ENCODE measurements at regions not wholly inside any gene's neighbourhood (a gene's known extent, or its start where the extent isn't known, plus 50 kb on each side); places are given as distances from the start of the nearest gene placed in this dataset.

DNA sequence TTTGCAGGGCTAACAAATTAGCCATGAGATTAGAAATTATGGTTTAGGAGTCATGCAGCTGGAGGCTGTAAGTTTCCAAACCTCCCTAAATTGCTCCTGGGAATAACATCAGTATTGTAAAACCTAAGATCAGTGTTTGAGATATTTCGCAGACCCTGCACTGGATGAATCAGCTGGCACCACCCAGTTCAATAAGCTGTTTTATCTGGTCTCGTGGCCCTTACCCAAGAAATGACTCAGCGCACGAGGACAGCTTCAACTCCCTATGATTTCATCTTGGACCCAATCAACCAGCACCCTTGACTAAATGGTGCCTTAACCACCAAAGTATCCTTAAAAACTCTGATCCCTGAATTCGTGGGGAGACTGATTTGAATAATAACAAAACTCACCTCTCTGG lies 482.0 kb upstream of the PCDH15 start:
- H3K9ac ChIP-seq (ENCODE audit: low read length): no peak overlapping the region
- no peaks in the 10 kb centered on the region for H3K36me3 ChIP-seq (ENCODE audit: control insufficient read depth, low read depth, low read length)
- no peak overlapping the region for H3K4me3 ChIP-seq (ENCODE audit: low read length)
- H3K4me1 ChIP-seq (ENCODE audit: control insufficient read depth, low read depth, low read length): no peaks in the 10 kb centered on the region
- no peaks in the 10 kb centered on the region for H3K27me3 ChIP-seq (ENCODE audit: control insufficient read depth, insufficient read depth, low read length)
- no peaks in the 10 kb centered on the region for H3K9me3 ChIP-seq (ENCODE audit: control insufficient read depth, low read depth, low read length)
- no peak overlapping the region for H3K27ac ChIP-seq (ENCODE audit: low read length)

DNA sequence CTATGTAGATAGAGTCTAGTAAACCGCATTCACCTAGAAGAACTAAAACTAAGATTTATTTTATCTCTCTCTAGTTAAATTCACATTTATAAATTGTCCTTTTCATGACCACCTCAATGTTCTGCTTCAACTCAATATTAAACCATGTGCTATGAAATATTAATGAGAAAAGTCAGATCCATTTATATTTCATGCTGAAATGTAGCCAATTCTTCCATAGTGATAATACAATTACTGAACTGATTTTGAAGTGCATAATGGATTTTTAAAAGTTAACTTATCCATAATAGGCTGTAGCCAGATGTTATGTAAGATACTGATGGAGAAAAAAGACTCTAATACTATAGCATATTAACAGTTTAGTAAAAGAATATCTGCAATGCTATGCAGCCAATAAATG lies 479.7 kb upstream of the PCDH15 start:
- no peak overlapping the region for H3K9ac ChIP-seq (ENCODE audit: low read length)
- H3K4me3 ChIP-seq (ENCODE audit: low read length): no peak overlapping the region
- no peaks in the 10 kb centered on the region for H3K9me3 ChIP-seq (ENCODE audit: control insufficient read depth, low read depth, low read length)
- no peaks in the 10 kb centered on the region for H3K4me1 ChIP-seq (ENCODE audit: control insufficient read depth, low read depth, low read length)
- H3K27ac ChIP-seq (ENCODE audit: low read length): no peak overlapping the region
- no peaks in the 10 kb centered on the region for H3K27me3 ChIP-seq (ENCODE audit: control insufficient read depth, insufficient read depth, low read length)
- no peaks in the 10 kb centered on the region for H3K36me3 ChIP-seq (ENCODE audit: control insufficient read depth, low read depth, low read length)

DNA sequence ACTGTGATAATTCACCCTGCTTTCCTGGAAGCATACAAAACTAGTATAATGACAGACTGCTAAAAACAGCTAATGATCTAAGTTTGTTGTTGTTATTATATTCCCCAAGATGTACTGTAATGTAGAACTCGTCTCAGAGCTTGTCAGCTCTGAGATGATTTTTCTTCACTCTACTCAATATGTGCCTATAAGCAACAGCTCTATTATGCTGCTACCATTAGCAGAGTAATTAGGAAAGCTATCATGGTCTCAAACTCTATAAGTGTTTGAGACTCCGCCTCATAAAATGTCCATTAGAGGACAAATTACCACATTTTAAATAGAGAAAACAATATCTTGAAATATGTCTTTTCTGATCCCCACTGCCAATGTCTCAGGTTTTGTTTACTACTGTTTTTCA lies 476.5 kb upstream of the PCDH15 start:
- Histone ChIP-seq H3K27me3 (ENCODE audit: control insufficient read depth, insufficient read depth, low read length) (no peaks in the 10 kb centered on the region), H3K4me1 (ENCODE audit: control insufficient read depth, low read depth, low read length) (no peaks in the 10 kb centered on the region), H3K4me3 (ENCODE audit: low read length) (no peak overlapping the region), H3K36me3 (ENCODE audit: control insufficient read depth, low read depth, low read length) (no peaks in the 10 kb centered on the region), H3K9ac (ENCODE audit: low read length) (no peak overlapping the region), H3K9me3 (ENCODE audit: control insufficient read depth, low read depth, low read length) (no peaks in the 10 kb centered on the region), H3K27ac (ENCODE audit: low read length) (no peak overlapping the region)

DNA sequence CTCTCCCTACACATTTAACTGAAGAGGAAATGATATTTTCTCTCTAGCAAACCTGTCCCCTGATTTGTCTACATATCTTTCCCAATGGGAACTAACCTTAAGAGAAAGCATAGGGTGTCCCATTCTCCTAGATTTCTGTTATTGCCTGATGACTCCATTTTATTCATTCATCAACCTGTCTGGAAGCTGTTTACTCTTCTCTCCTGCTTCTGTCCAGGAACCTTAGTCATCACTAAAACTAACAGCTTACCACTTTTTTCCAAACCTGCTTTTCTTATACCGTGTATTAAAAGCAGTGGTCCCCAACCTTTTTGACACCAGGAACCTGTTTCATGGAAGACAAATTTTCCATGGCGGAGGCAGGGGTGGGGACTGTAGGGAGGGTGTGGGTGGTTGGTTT lies 473.3 kb upstream of the PCDH15 start:
- H3K4me3 ChIP-seq (ENCODE audit: low read length): no peak overlapping the region
- no peaks in the 10 kb centered on the region for H3K9me3 ChIP-seq (ENCODE audit: control insufficient read depth, low read depth, low read length)
- H3K9ac ChIP-seq (ENCODE audit: low read length): no peak overlapping the region
- H3K36me3 ChIP-seq (ENCODE audit: control insufficient read depth, low read depth, low read length): no peaks in the 10 kb centered on the region
- H3K27ac ChIP-seq (ENCODE audit: low read length): no peak overlapping the region
- H3K4me1 ChIP-seq (ENCODE audit: control insufficient read depth, low read depth, low read length): no peaks in the 10 kb centered on the region
- no peaks in the 10 kb centered on the region for H3K27me3 ChIP-seq (ENCODE audit: control insufficient read depth, insufficient read depth, low read length)

DNA sequence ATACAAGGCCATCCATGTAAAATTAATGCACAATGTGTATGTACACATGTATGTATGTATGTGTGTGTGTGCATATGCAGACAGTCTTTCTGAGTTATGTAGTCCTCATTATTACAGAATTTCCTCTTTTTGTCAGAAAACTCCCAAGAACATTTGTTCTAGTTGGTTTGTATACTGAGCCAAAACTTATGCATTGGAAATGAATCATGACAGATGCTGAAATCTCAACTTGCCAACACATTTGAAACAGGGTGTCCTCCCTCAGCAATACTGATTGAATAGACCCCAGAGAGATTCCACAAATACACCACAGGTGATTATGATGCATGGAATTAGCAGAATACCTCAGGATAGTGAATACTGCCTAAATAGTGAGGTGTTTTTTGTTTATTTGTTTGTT lies 472.9 kb upstream of the PCDH15 start:
- H3K9ac ChIP-seq (ENCODE audit: low read length): no peak overlapping the region
- no peak overlapping the region for H3K27ac ChIP-seq (ENCODE audit: low read length)
- H3K27me3 ChIP-seq (ENCODE audit: control insufficient read depth, insufficient read depth, low read length): no peaks in the 10 kb centered on the region
- H3K4me3 ChIP-seq (ENCODE audit: low read length): no peak overlapping the region
- H3K4me1 ChIP-seq (ENCODE audit: control insufficient read depth, low read depth, low read length): no peaks in the 10 kb centered on the region
- H3K9me3 ChIP-seq (ENCODE audit: control insufficient read depth, low read depth, low read length): no peaks in the 10 kb centered on the region
- H3K36me3 ChIP-seq (ENCODE audit: control insufficient read depth, low read depth, low read length): no peaks in the 10 kb centered on the region

DNA sequence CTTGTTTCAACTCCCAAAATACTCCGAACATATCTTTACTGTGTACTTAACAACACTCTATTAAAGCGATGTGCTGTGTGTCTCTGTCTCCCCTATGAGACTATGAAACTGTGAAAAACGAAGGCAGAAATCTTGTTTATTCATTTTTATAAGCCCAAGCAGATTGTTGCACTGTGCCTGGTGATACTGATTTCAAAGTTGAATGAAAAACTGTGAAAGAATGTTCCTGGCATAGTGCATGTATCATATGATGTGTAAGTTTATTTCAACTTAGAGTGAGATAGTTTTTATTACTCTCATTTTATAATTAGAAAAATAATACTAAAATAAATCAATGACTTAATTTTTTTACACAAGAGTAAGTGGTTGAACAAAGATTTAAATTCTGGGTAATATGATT lies 471.9 kb upstream of the PCDH15 start:
- Histone ChIP-seq H3K36me3 (ENCODE audit: control insufficient read depth, low read depth, low read length) (no peaks in the 10 kb centered on the region), H3K4me3 (ENCODE audit: low read length) (no peak overlapping the region), H3K4me1 (ENCODE audit: control insufficient read depth, low read depth, low read length) (no peaks in the 10 kb centered on the region), H3K27ac (ENCODE audit: low read length) (no peak overlapping the region), H3K9ac (ENCODE audit: low read length) (no peak overlapping the region), H3K27me3 (ENCODE audit: control insufficient read depth, insufficient read depth, low read length) (no peaks in the 10 kb centered on the region), H3K9me3 (ENCODE audit: control insufficient read depth, low read depth, low read length) (no peaks in the 10 kb centered on the region)

DNA sequence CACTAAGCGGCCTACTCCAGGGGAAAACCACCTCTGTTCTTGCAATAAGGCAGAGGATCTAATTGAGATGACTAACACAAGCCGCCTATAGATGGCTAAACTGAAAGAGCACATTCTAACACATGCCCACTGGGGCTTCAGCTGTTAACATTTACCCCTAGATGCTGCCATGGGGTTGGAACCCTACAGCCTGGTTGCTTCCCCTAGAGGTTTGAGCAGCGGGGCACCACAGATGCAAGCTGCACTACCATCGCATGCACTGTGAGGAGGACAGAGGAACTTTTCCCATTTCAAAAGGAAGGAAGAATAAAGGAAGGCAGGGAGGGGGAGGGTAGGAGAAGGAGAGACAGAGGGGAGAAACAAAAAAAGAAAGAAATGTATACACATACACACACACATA lies 465.8 kb upstream of the PCDH15 start:
- no peaks in the 10 kb centered on the region for H3K9me3 ChIP-seq (ENCODE audit: control insufficient read depth, low read depth, low read length)
- H3K4me1 ChIP-seq (ENCODE audit: control insufficient read depth, low read depth, low read length): no peaks in the 10 kb centered on the region
- no peak overlapping the region for H3K4me3 ChIP-seq (ENCODE audit: low read length)
- no peak overlapping the region for H3K27ac ChIP-seq (ENCODE audit: low read length)
- H3K27me3 ChIP-seq (ENCODE audit: control insufficient read depth, insufficient read depth, low read length): no peaks in the 10 kb centered on the region
- no peaks in the 10 kb centered on the region for H3K36me3 ChIP-seq (ENCODE audit: control insufficient read depth, low read depth, low read length)
- no peak overlapping the region for H3K9ac ChIP-seq (ENCODE audit: low read length)

DNA sequence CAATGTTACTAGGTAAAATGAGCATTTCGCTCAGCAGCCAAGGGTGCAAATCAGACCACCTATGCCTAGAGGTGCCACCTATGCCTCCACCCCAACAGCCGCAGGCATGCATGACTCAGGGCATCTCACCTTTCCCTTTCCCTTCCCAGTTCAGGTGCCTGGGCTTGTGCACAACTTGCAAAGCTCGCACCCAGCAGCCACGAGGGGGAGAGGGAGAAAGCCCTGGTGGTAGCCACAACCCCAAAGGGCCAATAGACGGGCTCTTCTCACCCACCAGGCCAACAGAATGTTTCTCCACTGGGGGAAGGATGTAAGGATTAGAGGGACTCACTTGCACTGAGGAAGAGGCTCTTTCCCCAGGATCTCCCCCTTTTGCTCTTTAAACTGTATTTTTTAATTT lies 462.3 kb upstream of the PCDH15 start:
- Histone ChIP-seq H3K36me3 (ENCODE audit: control insufficient read depth, low read depth, low read length) (no peaks in the 10 kb centered on the region), H3K27ac (ENCODE audit: low read length) (no peak overlapping the region), H3K4me3 (ENCODE audit: low read length) (no peak overlapping the region), H3K27me3 (ENCODE audit: control insufficient read depth, insufficient read depth, low read length) (no peaks in the 10 kb centered on the region), H3K9ac (ENCODE audit: low read length) (no peak overlapping the region), H3K9me3 (ENCODE audit: control insufficient read depth, low read depth, low read length) (no peaks in the 10 kb centered on the region), H3K4me1 (ENCODE audit: control insufficient read depth, low read depth, low read length) (peaks cover 8% of the 10 kb centered on the region)

DNA sequence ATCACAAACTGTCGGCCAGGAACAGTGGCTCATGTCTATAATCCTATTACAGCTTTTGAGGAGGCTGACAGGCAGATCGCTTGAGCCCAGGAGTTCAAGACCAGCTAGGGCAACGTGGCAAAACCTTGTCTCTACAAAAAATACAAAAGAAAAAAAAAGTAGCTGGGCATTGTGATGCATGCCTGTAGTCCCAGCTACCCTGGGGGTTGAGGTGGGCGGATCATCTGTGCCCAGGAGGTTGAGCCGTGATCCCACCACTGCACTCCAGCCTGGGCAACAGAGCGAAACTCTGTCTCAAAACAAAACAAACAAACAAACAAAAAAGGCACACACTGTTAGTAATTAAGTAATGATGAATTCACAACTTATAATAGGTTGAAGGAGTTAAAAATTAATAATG lies 441.5 kb upstream of the PCDH15 start:
- Histone ChIP-seq H3K9ac (ENCODE audit: low read length) (no peak overlapping the region), H3K27me3 (ENCODE audit: control insufficient read depth, insufficient read depth, low read length) (no peaks in the 10 kb centered on the region), H3K4me1 (ENCODE audit: control insufficient read depth, low read depth, low read length) (peaks cover 9% of the 10 kb centered on the region), H3K27ac (ENCODE audit: low read length) (no peak overlapping the region), H3K9me3 (ENCODE audit: control insufficient read depth, low read depth, low read length) (no peaks in the 10 kb centered on the region), H3K4me3 (ENCODE audit: low read length) (no peak overlapping the region), H3K36me3 (ENCODE audit: control insufficient read depth, low read depth, low read length) (no peaks in the 10 kb centered on the region)

DNA sequence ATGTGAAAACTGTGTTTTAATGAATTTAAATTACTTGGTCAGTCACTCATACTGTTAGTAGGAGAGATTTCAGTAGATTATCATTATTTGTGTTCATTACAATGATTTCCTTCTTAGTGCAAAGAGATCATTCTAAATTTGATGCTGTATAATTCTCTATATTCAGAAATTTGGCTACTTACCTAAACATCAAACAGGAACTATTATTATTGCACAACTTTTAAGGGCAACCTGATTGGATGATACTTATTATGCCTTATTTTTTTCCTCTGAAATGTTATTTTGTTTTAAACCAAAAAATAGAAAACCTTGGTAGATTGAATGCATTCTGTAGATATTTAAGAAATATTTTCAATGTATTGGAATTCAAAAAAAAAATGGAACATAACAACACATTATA lies 436.4 kb upstream of the PCDH15 start:
- no peak overlapping the region for H3K27ac ChIP-seq (ENCODE audit: low read length)
- no peaks in the 10 kb centered on the region for H3K27me3 ChIP-seq (ENCODE audit: control insufficient read depth, insufficient read depth, low read length)
- no peaks in the 10 kb centered on the region for H3K9me3 ChIP-seq (ENCODE audit: control insufficient read depth, low read depth, low read length)
- H3K36me3 ChIP-seq (ENCODE audit: control insufficient read depth, low read depth, low read length): no peaks in the 10 kb centered on the region
- H3K4me1 ChIP-seq (ENCODE audit: control insufficient read depth, low read depth, low read length): peaks cover 4% of the 10 kb centered on the region
- H3K9ac ChIP-seq (ENCODE audit: low read length): no peak overlapping the region
- H3K4me3 ChIP-seq (ENCODE audit: low read length): no peak overlapping the region

DNA sequence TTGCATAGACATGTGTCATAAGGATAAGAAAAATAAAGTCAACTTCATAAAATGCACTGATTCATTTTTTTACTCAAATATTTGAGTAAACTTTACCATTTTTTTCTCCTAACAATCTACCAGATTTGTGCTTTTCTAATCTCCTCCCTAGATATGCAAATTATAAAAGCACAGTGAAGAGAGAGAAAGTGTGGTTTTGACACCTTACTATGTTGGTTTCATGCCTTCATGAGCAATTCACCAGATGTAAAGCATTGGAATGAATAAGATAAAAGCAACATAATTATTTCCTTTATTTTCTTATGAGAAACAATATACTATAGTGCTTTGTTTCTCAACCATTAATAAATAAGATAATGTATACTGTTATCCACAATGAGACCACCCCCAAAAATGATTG lies 432.5 kb upstream of the PCDH15 start:
- H3K27ac ChIP-seq (ENCODE audit: low read length): no peak overlapping the region
- no peaks in the 10 kb centered on the region for H3K27me3 ChIP-seq (ENCODE audit: control insufficient read depth, insufficient read depth, low read length)
- H3K9me3 ChIP-seq (ENCODE audit: control insufficient read depth, low read depth, low read length): no peaks in the 10 kb centered on the region
- H3K4me1 ChIP-seq (ENCODE audit: control insufficient read depth, low read depth, low read length): no peaks in the 10 kb centered on the region
- H3K9ac ChIP-seq (ENCODE audit: low read length): no peak overlapping the region
- H3K4me3 ChIP-seq (ENCODE audit: low read length): no peak overlapping the region
- no peaks in the 10 kb centered on the region for H3K36me3 ChIP-seq (ENCODE audit: control insufficient read depth, low read depth, low read length)

DNA sequence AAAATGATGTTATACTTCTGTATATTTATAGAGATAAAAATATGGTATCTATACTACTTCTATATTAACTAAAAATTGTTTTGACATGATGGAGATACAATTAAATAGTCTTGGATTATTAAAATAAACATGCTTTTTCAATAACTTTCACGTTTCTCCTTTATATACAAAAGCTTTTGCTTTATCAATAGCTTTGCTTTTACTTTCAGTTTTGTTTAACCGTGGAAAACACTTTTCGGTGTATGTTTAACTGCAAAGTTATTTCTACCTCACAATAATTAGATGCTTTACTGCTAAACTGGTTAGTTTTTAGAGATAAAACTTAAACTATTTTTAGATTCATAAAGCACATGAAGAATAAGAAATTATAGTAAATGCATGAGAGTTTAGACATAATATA lies 432.1 kb upstream of the PCDH15 start:
- Histone ChIP-seq H3K9ac (ENCODE audit: low read length) (no peak overlapping the region), H3K27ac (ENCODE audit: low read length) (no peak overlapping the region), H3K9me3 (ENCODE audit: control insufficient read depth, low read depth, low read length) (no peaks in the 10 kb centered on the region), H3K36me3 (ENCODE audit: control insufficient read depth, low read depth, low read length) (no peaks in the 10 kb centered on the region), H3K4me3 (ENCODE audit: low read length) (no peak overlapping the region), H3K4me1 (ENCODE audit: control insufficient read depth, low read depth, low read length) (no peaks in the 10 kb centered on the region), H3K27me3 (ENCODE audit: control insufficient read depth, insufficient read depth, low read length) (no peaks in the 10 kb centered on the region)

DNA sequence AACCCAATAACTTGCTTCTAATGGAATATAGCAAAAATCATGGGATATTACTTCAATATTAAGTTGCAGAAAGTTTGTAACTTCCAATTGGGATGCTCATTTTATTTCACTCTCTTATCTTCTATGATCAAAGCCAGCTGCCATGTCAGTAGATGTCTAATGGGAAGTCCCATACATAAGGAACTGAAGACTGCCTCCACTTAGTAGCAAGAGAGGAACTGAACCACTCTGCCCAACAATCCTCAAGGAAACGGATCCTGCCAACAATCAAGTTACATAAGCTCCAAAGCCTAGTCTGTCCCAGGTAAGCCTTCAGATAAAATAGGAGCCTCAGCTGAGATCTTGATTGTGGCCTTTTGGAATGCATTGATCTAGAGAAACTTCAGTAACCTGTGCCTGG lies 431.5 kb upstream of the PCDH15 start:
- Histone ChIP-seq H3K4me3 (ENCODE audit: low read length) (no peak overlapping the region), H3K9ac (ENCODE audit: low read length) (no peak overlapping the region), H3K27ac (ENCODE audit: low read length) (no peak overlapping the region), H3K4me1 (ENCODE audit: control insufficient read depth, low read depth, low read length) (no peaks in the 10 kb centered on the region), H3K36me3 (ENCODE audit: control insufficient read depth, low read depth, low read length) (no peaks in the 10 kb centered on the region), H3K27me3 (ENCODE audit: control insufficient read depth, insufficient read depth, low read length) (no peaks in the 10 kb centered on the region), H3K9me3 (ENCODE audit: control insufficient read depth, low read depth, low read length) (no peaks in the 10 kb centered on the region)
